NT2/D1 (cell line): ENCODE measurements at regions not wholly inside any gene's neighbourhood (a gene's known extent, or its start where the extent isn't known, plus 50 kb on each side); places are given as distances from the start of the nearest gene placed in this dataset.

Experiments used
- DNase-seq: peaks from one replicate; pipeline ENCODE4 v3.0.0-alpha.2; 2011; ENCODE audit warnings: low read depth, low spot score
- H3K27me3 ChIP-seq: 2 replicates; pipeline ENCODE4 v1.6.0; 2011; ENCODE audit warnings: mild to moderate bottlenecking; ENCODE audit not compliant: insufficient read length, insufficient read depth
- H3K36me3 ChIP-seq: 2 replicates; pipeline ENCODE4 v1.6.1; 2011; ENCODE audit warnings: mild to moderate bottlenecking, low read length, mixed read lengths; ENCODE audit not compliant: insufficient read depth, insufficient read length
- H3K4me1 ChIP-seq: 2 replicates; pipeline ENCODE4 v1.5.1; 2011; ENCODE audit not compliant: insufficient read depth, insufficient read length
- H3K4me3 ChIP-seq: 2 replicates; pipeline ENCODE4 v1.5.1; 2011; ENCODE audit warnings: low read depth; ENCODE audit not compliant: insufficient read length
- H3K9ac ChIP-seq: 2 replicates; pipeline ENCODE4 v1.6.0; 2011; ENCODE audit warnings: low read depth; ENCODE audit not compliant: insufficient read length
- H3K9me3 ChIP-seq: 2 replicates; pipeline ENCODE4 v1.5.1; 2011; ENCODE audit warnings: mild to moderate bottlenecking, low read length; ENCODE audit not compliant: insufficient read depth
- SUZ12 ChIP-seq: IDR thresholded peaks from 2 replicates; pipeline ENCODE4 v1.6.1; 2011; ENCODE audit not compliant: insufficient read length, insufficient read depth; ENCODE audit errors: extremely low read depth
- YY1 ChIP-seq: IDR thresholded peaks from 2 replicates; pipeline ENCODE4 v1.6.1; 2011; ENCODE audit not compliant: insufficient read length, insufficient read depth
- ZNF274 ChIP-seq: IDR thresholded peaks from 2 replicates; pipeline ENCODE4 v1.6.1; 2011; ENCODE audit warnings: mild to moderate bottlenecking, low read depth, low read length

DNA sequence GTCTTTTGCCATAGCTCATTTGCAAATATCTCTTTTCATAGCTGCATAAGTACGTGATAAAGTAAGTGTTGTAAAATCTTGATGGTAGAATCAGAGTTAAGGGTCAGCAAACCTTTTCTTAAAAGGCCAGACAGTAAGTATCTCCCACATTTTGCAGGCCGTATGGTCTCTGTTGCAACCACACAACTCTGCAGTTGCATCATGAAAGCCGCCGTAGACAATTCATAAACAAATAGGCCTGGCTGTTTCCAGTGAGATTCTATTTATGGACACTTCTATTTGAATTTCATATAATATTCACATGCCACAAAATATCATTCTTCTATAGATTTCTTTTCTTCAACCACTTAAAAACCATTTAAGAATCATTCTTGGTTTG lies 248.5 kb downstream of the TLE3 start:
- Histone ChIP-seq H3K9me3 (no peaks in the 10 kb centered on the region), H3K4me3 (no peak overlapping the region), H3K27me3 (no peaks in the 10 kb centered on the region), H3K36me3 (no peaks in the 10 kb centered on the region), H3K9ac (no peak overlapping the region), H3K4me1 (peaks cover 11% of the 10 kb centered on the region)
- TF ChIP-seq ZNF274: no peak
- no peak for TF ChIP-seq YY1
- no peak for TF ChIP-seq SUZ12
- DNase-seq: no peak

DNA sequence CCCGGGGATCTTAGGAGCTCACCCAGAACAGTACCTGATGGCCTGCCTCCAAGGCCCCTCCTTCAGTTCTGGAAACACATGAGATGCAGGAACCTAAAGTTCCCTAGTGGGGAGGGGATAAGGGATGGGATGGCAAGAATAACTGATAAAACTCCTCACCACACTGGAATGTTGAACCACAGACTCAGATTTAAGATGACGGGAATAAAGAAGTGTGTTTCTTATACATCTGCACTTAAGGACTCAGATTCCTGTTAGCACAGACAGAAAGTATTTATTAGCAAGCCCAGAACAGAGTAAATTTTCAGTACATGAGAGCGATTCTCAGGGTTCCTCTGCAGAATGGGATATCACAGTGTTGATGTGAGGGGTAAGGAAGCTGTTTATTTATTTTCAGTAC lies 245.2 kb downstream of the TLE3 start:
- DNase-seq: no peak
- TF ChIP-seq ZNF274 (no peak), SUZ12 (no peak), YY1 (no peak)
- H3K4me3 ChIP-seq: no peak overlapping the region
- no peaks in the 10 kb centered on the region for H3K27me3 ChIP-seq
- no peaks in the 10 kb centered on the region for H3K9me3 ChIP-seq
- peaks cover 17% of the 10 kb centered on the region for H3K4me1 ChIP-seq
- no peaks in the 10 kb centered on the region for H3K36me3 ChIP-seq
- no peak overlapping the region for H3K9ac ChIP-seq

DNA sequence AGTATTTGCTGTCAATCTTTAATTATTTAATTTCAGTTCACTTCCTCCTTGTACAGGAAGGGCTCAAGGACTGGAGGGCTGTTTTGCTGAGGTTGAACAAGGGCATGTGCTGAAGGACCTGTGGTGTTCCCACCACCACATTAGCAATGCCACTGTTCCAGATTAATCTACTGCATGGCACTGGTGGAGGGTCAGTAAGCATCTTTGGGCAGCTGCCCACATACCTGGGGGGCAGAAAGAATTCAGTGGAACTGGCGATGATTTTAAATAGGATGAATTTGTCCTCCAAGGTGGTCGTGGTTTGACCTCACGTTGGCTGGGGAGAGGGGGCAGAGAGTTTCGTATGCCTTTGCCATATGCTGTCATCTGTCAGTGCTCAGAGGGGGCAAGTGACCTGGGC lies 244.8 kb downstream of the TLE3 start:
- Histone ChIP-seq H3K36me3 (no peaks in the 10 kb centered on the region), H3K4me1 (peaks cover 21% of the 10 kb centered on the region), H3K9me3 (no peaks in the 10 kb centered on the region), H3K9ac (no peak overlapping the region), H3K4me3 (no peak overlapping the region), H3K27me3 (no peaks in the 10 kb centered on the region)
- no peak for DNase-seq
- TF ChIP-seq YY1: no peak
- TF ChIP-seq ZNF274: no peak
- TF ChIP-seq SUZ12: no peak

DNA sequence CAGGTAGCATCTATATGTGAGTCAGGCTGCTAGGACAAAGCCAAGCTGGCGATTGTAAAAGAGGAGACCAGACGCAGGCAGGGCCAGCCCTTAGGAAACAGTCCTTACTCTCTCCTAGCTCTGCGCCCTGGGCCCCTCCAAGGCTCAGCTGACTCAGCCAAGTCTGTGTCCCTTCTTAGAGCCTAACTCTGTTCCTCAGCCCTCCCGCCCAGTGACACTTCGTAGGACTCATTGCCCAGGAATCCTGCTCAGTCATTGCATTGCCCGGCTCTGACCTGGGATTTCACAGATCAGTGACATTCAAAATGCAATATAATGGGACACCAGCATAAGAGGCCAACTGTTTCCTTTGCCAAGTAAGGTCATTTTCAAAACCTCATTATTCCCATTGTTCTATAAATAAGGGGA lies 244.2 kb downstream of the TLE3 start:
- Histone ChIP-seq H3K9me3 (no peaks in the 10 kb centered on the region), H3K9ac (no peak overlapping the region), H3K27me3 (no peaks in the 10 kb centered on the region), H3K4me1 (peaks cover 25% of the 10 kb centered on the region), H3K4me3 (no peak overlapping the region), H3K36me3 (no peaks in the 10 kb centered on the region)
- TF ChIP-seq SUZ12 (no peak), YY1 (no peak), ZNF274 (no peak)
- peak; percentile 30 for DNase-seq

DNA sequence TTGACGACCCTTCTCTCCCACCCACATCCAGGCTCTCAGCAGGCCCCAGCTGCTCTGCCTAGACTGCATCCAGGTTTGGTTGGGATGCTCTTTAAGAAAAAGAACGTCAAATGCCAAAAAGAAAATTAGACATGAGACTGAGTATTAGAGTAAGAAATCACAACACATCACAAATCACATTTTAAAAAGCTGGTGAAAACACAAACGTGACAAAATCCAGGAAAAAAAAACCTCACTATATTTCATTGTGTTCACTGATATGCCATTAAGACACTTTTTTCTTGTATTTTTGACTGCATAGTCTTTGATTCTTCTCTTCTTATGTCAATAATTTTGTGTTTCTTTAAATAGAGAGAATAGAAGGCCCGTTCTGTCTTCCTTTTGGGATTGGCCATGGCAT lies 243.7 kb downstream of the TLE3 start:
- no peaks in the 10 kb centered on the region for H3K36me3 ChIP-seq
- no peaks in the 10 kb centered on the region for H3K27me3 ChIP-seq
- H3K9ac ChIP-seq: no peak overlapping the region
- no peak for DNase-seq
- peaks cover 25% of the 10 kb centered on the region for H3K4me1 ChIP-seq
- TF ChIP-seq SUZ12 (no peak), ZNF274 (no peak), YY1 (no peak)
- no peak overlapping the region for H3K4me3 ChIP-seq
- H3K9me3 ChIP-seq: no peaks in the 10 kb centered on the region

DNA sequence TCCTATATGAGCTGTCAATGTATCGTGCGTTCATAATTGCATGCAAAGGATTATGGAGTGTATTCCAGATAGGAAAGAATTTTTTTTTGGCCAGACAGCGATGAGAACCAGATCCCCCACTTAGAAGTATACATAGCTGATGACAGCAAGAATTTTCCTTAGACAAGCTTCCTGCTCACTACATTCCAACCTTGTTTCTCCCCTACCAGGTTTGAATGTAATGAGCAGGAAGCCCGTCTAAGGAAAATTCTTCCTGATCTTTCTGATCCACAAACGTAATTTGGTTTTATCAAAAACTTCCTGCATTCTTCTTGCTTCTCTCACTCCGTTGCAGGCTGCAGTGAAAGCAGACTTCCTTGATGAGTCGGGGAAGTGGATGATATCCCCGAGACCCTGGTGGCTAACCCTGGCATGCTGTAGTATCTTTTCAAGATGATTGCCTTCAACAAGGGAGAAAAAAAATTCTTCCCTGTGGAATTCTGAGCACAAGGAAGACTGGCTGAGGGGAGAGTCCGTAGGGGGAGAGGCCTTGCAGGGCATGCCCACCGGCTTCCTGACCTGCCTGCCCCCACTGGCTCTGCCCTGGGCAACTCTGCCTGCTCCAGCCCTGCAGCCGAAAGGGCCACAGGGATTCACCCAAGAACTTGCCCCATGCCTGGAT lies 243.1 kb downstream of the TLE3 start:
- Histone ChIP-seq H3K4me3 (no peak overlapping the region), H3K9ac (no peak overlapping the region), H3K9me3 (no peaks in the 10 kb centered on the region), H3K36me3 (no peaks in the 10 kb centered on the region), H3K27me3 (no peaks in the 10 kb centered on the region), H3K4me1 (peaks cover 25% of the 10 kb centered on the region)
- TF ChIP-seq SUZ12 (no peak), ZNF274 (no peak), YY1 (no peak)
- DNase-seq: no peak

DNA sequence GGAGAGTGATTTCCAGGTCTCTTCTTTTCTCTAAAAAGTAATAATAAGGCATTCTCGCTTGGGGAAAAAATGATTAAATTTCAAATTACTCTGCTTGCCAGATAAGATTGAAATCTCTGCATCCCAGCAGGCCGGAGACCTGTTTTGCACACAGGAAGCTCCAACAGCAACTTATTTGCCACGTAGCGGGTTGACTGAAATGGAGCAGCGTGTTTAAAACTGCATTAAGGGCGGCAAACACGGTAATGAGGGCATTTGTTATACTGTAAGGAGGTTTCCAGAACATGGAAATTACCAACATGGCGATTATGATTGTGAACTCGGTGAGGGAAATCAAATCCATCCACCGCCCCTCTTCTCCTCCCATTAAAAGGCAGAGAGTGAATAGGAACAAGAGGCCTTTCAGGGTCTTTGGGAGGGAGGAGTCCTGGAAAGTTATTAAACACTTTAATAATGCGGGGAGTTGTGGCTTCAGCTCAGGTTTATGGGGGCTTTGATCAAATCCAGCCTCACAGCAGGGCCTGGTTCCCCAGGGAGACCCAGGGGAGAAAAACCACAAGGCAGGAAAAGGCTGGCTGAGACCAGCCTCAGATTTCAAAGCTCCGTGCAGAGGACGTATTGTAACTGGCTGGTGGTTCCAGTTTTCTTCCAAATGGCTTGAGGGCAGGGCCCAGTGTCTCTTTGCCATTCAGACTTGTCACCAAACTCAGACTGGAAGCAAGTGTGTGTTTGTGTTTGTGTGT lies 242.3 kb downstream of the TLE3 start:
- no peaks in the 10 kb centered on the region for H3K36me3 ChIP-seq
- TF ChIP-seq SUZ12 (no peak), ZNF274 (no peak), YY1 (no peak)
- no peak overlapping the region for H3K4me3 ChIP-seq
- no peaks in the 10 kb centered on the region for H3K27me3 ChIP-seq
- DNase-seq: no peak
- H3K9ac ChIP-seq: no peak overlapping the region
- peaks cover 24% of the 10 kb centered on the region for H3K4me1 ChIP-seq
- H3K9me3 ChIP-seq: no peaks in the 10 kb centered on the region
